Fibroblast of lung (primary cell): ENCODE measurements at regions not wholly inside any gene's neighbourhood (a gene's known extent, or its start where the extent isn't known, plus 50 kb on each side); places are given as distances from the start of the nearest gene placed in this dataset.

Experiments
- DNase-seq, 2 donors: peaks; one replicate each; pipeline versions ENCODE4 v3.0.0 to v3.0.0-alpha.2; 2010; ENCODE audit warnings: low read depth in 2 of 2
- H2AFZ ChIP-seq: 2 replicates; pipeline ENCODE4 v1.5.1; 2012; ENCODE audit warnings: low read length, control low read depth, inconsistent platforms
- H3K27ac ChIP-seq: 2 replicates; pipeline ENCODE4 v1.5.1; 2011; ENCODE audit warnings: low read length, control low read depth; ENCODE audit not compliant: insufficient read depth
- H3K27me3 ChIP-seq: 2 replicates; pipeline ENCODE4 v1.5.1; 2011; ENCODE audit warnings: mild to moderate bottlenecking, low read length; ENCODE audit not compliant: control insufficient read depth, insufficient read depth
- H3K36me3 ChIP-seq: 2 replicates; pipeline ENCODE4 v1.5.1; 2011; ENCODE audit warnings: low read length; ENCODE audit not compliant: control insufficient read depth, insufficient read depth
- H3K4me1 ChIP-seq: 2 replicates; pipeline ENCODE4 v1.5.1; 2011; ENCODE audit warnings: low read length; ENCODE audit not compliant: control insufficient read depth, insufficient read depth; ENCODE audit errors: extremely low read depth
- H3K4me2 ChIP-seq: 2 replicates; pipeline ENCODE4 v1.5.1; 2011; ENCODE audit warnings: low read length, control low read depth; ENCODE audit not compliant: insufficient read depth; ENCODE audit errors: extremely low read depth
- H3K4me3 ChIP-seq, 4 experiments: fragments of 200-600 bp in 1 of 4; sonication (generic) in 1 of 4; replicated peaks in 1 of 4; 2 replicates each; pipeline ENCODE4 v1.5.1; 2011 to 2016; ENCODE audit warnings: low read length in 4 of 4, low read depth in 3 of 4, mild to moderate bottlenecking in 3 of 4, control low read depth in 2 of 4, inconsistent platforms in 1 of 4, mixed read lengths in 1 of 4; ENCODE audit not compliant: insufficient read depth in 1 of 4; ENCODE audit errors: control extremely low read depth in 1 of 4
- H3K79me2 ChIP-seq: 2 replicates; pipeline ENCODE4 v1.5.1; 2012; ENCODE audit warnings: mild to moderate bottlenecking, low read length, inconsistent platforms; ENCODE audit not compliant: control insufficient read depth, insufficient read depth
- H3K9ac ChIP-seq: 2 replicates; pipeline ENCODE4 v1.5.1; 2011; ENCODE audit warnings: mild to moderate bottlenecking, low read length, control low read depth; ENCODE audit not compliant: insufficient read depth
- H3K9me3 ChIP-seq: 2 replicates; pipeline ENCODE4 v1.5.1; 2012; ENCODE audit warnings: low read depth, low read length; ENCODE audit not compliant: control insufficient read depth, insufficient read depth
- H4K20me1 ChIP-seq: 2 replicates; pipeline ENCODE4 v1.5.1; 2011; ENCODE audit warnings: low read length; ENCODE audit not compliant: control insufficient read depth, insufficient read depth; ENCODE audit errors: extremely low read depth
- EZH2 ChIP-seq: IDR thresholded peaks from 2 replicates; pipeline ENCODE4 v1.5.1; 2012; ENCODE audit warnings: low read length, control low read depth, mild to moderate bottlenecking; ENCODE audit errors: missing control alignments
- TF ChIP-seq, protein P1 (sequence below), 2 donors: IDR thresholded peaks in 1 of 2; conservative IDR thresholded peaks in 1 of 2; 1 replicate in 1 of 2; 2 replicates in 1 of 2; pipeline ENCODE4 v1.5.1; 2011 to 2012; ENCODE audit warnings: low read length in 2 of 2, control low read depth in 1 of 2, inconsistent platforms in 1 of 2, low read depth in 1 of 2, mild to moderate bottlenecking in 1 of 2

DNA sequence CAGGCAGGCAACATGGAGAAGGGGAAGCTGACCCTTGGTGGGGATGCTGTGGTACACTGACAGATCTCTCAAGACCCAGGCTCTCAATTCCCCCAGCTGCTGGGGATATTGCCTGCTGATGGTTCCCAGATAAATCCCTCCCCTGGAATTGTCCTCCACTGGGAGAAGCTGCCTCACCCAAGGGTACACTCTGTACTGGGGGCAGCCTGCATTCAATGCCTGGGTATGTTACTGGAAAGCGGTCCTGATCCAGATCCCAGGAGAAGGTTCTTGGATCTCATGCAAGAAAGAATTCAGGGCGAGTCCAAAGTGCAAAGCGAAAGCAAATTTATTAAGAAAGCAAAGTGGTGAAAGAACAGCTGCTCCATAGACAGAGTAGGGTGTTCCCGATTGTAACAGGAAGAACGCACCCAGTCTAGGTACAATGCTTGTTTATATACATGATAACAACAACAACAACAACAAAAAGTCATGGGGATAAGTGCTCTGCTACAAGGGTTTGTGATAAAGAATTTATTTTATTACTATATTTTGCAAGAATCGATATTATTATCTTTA lies 591.5 kb upstream of the ADAMTS9 start:
- no peaks in the 10 kb centered on the region for H3K4me1 ChIP-seq

GRCh38 chr3:65277798-65278197 lies 590.0 kb upstream of the ADAMTS9 start:
- Histone ChIP-seq H3K4me1 (no peaks in the 10 kb centered on the region), H3K79me2 (no peaks in the 10 kb centered on the region), H3K27ac (no peak overlapping the region), H3K4me2 (no peak overlapping the region), H3K9me3 (no peaks in the 10 kb centered on the region), H3K9ac (no peak overlapping the region), H3K4me3 (no peak overlapping the region), H3K36me3 (no peaks in the 10 kb centered on the region), H3K27me3 (no peaks in the 10 kb centered on the region), H4K20me1 (no peaks in the 10 kb centered on the region), H2AFZ (no peak overlapping the region)
- TF ChIP-seq EZH2: no peak
- TF ChIP-seq, protein P1, sequence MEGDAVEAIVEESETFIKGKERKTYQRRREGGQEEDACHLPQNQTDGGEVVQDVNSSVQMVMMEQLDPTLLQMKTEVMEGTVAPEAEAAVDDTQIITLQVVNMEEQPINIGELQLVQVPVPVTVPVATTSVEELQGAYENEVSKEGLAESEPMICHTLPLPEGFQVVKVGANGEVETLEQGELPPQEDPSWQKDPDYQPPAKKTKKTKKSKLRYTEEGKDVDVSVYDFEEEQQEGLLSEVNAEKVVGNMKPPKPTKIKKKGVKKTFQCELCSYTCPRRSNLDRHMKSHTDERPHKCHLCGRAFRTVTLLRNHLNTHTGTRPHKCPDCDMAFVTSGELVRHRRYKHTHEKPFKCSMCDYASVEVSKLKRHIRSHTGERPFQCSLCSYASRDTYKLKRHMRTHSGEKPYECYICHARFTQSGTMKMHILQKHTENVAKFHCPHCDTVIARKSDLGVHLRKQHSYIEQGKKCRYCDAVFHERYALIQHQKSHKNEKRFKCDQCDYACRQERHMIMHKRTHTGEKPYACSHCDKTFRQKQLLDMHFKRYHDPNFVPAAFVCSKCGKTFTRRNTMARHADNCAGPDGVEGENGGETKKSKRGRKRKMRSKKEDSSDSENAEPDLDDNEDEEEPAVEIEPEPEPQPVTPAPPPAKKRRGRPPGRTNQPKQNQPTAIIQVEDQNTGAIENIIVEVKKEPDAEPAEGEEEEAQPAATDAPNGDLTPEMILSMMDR (conservative IDR thresholded peaks at IDR 0.05 in 1 of 2, IDR thresholded peaks at IDR 0.05 in 1 of 2; ENCODE audit: low read depth in 1 of 2, low read length in 2 of 2): no peak
- DNase-seq: no peak

More for the DNA sequence above, 591.5 kb upstream of the ADAMTS9 start:
- Histone ChIP-seq H3K4me3 (no peak overlapping the region), H4K20me1 (no peaks in the 10 kb centered on the region), H3K9me3 (no peaks in the 10 kb centered on the region), H3K36me3 (no peaks in the 10 kb centered on the region), H3K27me3 (no peaks in the 10 kb centered on the region), H3K79me2 (no peaks in the 10 kb centered on the region), H2AFZ (no peak overlapping the region), H3K4me2 (no peak overlapping the region), H3K27ac (no peak overlapping the region), H3K9ac (no peak overlapping the region)
- TF ChIP-seq, protein P1 (conservative IDR thresholded peaks at IDR 0.05 in 1 of 2, IDR thresholded peaks at IDR 0.05 in 1 of 2; ENCODE audit: low read depth in 1 of 2, low read length in 2 of 2): no peak
- TF ChIP-seq EZH2: no peak
- DNase-seq: no peak

DNA sequence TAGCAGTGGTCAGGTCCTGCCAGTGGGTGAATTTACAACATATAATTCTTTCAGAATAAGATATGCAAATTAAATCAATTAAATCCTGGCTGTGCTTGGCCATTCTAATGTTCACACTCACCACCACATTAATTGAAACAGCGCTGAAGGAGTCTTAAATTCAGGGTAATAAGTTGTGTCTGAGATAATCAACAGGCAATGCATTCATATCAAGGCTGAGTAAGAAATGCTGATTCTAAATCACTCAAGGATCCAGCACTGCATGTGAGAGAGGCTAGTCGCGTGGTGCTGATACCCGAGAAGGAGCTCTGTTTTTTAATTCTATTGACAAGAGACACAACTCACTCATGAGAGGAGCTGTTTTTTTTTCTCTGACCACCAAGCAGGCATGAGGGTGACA lies 588.8 kb upstream of the ADAMTS9 start:
- Histone ChIP-seq H3K27me3 (no peaks in the 10 kb centered on the region), H3K36me3 (no peaks in the 10 kb centered on the region), H4K20me1 (no peaks in the 10 kb centered on the region)

More for the DNA sequence above, 588.8 kb upstream of the ADAMTS9 start:
- H3K4me3 ChIP-seq: no peak overlapping the region
- H3K79me2 ChIP-seq: no peaks in the 10 kb centered on the region
- no peak overlapping the region for H3K9ac ChIP-seq
- no peak overlapping the region for H3K4me2 ChIP-seq
- DNase-seq: no peak
- TF ChIP-seq EZH2: no peak
- TF ChIP-seq, protein P1 (conservative IDR thresholded peaks at IDR 0.05 in 1 of 2, IDR thresholded peaks at IDR 0.05 in 1 of 2; ENCODE audit: low read depth in 1 of 2, low read length in 2 of 2): no peak
- H3K9me3 ChIP-seq: no peaks in the 10 kb centered on the region
- no peak overlapping the region for H3K27ac ChIP-seq
- H3K4me1 ChIP-seq: no peaks in the 10 kb centered on the region
- H2AFZ ChIP-seq: no peak overlapping the region
